LoVo (cell line): ENCODE measurements at regions not wholly inside any gene's neighbourhood (a gene's known extent, or its start where the extent isn't known, plus 50 kb on each side); places are given as distances from the start of the nearest gene placed in this dataset.

Source experiments
- DNase-seq: peaks from one replicate; pipeline ENCODE4 v3.0.0-alpha.2; 2016; ENCODE audit warnings: low spot score

GRCh38 chr18:46408334-46408987 lies 248.6 kb downstream of the LOXHD1 start:
- DNase-seq = no peak

DNA sequence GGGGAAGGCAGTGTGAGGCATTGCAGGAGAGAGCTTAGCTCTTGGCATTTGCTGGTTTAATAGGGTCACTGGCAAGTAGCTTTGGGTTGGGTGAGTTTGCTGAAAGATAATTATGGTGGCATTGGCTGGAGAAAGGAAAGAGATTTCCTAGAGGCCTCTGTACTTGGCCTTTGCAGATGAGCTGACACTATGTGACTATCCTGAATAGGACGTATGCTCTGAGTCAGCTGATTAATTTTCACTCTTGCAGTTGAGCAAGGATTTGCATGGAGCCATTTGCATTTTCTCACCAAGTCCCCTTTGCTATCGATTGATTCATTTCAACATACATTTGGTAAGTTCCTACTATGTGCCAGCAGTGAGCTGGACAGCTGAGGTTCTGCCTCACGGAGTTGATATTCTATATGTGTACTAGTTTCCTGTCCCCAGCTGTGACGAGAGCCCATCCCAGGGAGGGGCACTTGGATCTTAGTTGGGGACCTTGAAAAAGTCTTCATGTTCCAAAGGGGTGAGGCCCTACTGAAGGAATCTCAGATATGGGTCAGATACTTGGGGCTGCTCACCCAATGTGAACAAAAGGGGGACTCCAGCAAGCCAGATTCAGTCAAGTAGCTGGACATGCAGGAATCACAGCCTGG lies 245.7 kb downstream of the LOXHD1 start:
- DNase-seq = no peak

DNA sequence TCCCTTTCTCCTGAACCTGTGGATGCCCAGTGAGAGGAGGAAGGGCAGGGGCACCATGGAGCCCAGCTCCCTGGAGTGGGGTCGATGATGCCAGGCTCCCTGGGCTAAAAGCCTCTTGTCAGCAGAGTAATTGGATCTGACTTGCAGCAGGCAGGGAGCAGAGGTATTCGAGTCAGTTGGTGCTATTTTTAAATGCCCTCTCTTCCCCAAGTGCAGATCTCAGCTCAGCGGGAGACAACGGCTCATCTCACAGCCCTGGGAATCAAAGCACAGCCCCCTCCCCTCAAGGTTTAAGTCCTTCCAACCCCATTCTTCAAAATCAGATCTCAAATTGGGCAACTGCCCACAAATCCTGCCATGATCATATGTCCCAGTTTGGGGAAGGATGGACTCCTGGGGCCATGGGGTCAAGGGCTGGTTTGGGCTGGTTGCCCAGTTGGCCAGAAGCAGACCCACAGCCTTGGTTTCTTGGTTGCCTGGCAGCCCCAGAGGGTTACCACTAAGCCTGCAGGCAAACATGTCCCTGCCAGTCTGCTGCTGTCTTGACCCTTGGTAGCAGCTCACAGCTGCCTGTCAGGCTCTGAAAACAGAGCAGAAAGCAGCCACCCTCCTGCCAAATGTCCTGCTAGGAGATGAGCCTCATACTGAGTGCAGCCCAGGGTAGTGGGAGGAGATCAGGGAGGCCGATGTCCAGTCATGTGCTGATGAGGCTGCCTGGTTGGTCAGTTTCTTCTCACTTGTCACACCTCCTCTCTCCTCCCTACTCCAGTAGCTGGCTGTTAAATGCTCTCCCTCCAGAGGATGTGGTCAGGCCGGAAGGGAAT lies 244.9 kb downstream of the LOXHD1 start:
- no peak for DNase-seq

DNA sequence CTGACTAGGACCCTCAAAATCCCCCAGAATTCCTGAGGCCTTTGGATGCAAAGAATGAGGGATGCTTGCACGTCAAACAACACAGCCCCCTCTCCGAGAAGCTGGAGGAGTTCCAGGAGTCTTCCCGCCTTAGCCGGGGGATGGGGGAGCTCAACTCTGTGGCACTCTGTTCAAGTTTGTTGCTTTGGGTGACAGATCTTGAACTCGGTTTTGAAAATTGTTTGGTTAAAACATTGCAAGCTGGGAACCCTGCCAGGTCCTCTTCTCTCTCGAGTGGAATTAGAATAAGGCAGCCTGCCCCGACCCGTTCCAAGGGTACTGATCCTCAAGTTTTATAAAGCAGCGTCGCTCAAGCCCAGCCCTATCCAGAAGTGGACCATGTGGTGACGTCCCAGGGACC lies 244.1 kb downstream of the LOXHD1 start:
- DNase-seq = no peak

- no peak for DNase-seq
Observed at GRCh38 chr18:46413684-46414083, 243.3 kb downstream of the LOXHD1 start.

GRCh38 chr18:46414863-46415262 lies 242.2 kb downstream of the LOXHD1 start:
- no peak for DNase-seq

- DNase-seq = no peak
Observed at GRCh38 chr18:46415532-46416252, 241.3 kb downstream of the LOXHD1 start.

DNA sequence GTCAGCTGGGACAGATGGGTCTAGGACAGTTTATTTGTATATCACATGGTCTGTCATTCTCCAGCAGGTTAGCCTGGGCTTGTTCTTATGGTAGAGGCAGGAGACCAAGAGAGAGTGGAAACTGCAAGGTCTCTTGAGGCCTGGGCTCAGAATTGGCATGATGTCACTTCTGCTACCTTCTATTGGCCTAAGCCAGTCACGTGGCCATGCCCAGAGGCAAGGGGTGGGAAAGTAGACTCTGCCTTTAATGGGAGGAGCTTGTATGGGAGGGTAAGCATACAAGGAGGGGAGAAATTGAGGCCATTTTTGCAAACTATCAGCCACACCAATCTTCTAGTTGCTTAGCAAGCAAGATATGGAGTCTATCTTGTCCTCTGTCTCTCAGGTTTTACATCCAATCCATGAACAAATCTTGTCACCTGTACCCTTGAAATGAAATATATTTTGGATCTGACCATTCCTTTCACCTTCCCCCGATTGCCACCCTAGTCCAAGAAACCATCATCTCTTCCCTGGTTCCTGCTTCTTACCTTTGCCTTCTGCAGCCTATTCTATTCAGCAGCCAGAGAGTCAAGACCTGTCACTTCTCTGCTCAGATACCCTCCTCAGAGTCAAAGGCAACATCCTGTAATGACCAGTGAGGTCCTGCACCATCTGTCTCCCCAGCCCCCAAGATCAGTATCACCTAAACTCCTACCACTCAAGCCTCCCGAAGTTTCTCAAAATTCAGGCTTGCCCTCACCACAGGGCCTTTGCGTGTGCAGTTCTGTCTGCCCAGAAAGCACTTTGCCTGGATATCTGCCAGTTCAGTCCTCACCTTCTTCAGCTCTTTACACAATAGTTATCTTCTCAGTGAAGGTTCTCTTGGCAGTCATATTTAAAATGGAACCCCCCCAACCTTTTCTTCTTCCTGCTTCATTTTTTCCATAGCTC lies 240.0 kb downstream of the LOXHD1 start:
- no peak for DNase-seq

- no peak for DNase-seq
Observed at GRCh38 chr18:46418663-46419260, 238.3 kb downstream of the LOXHD1 start.

GRCh38 chr18:46419391-46420141 lies 237.5 kb downstream of the LOXHD1 start:
- no peak for DNase-seq

DNA sequence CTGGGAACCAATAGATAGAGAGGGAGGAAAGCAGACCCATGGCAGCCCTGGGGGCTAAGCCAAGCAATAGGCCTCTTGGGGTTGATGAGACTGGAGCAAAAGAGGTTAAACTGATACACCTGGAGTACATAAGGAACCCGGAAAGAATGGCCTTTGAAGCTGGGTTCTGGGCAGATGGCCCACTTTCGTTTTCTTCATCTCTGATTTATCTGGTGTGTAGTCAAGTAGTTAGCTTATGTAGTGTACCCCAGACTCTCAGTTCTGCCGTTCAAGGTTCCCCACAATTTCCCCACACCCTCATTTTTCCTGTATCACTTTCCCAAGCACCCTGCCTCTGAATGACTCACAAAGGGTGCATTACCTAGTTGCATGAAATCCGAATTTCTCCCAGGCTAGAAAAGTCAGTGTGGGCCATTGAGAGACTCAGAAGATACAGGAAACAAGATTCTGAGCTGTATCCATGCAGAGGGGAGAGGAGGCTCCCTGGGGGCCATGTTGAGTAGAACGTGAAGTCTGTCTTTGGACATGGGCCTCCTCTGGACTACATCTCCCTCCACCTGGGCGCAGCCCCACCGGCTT lies 235.0 kb downstream of the LOXHD1 start:
- no peak for DNase-seq

DNA sequence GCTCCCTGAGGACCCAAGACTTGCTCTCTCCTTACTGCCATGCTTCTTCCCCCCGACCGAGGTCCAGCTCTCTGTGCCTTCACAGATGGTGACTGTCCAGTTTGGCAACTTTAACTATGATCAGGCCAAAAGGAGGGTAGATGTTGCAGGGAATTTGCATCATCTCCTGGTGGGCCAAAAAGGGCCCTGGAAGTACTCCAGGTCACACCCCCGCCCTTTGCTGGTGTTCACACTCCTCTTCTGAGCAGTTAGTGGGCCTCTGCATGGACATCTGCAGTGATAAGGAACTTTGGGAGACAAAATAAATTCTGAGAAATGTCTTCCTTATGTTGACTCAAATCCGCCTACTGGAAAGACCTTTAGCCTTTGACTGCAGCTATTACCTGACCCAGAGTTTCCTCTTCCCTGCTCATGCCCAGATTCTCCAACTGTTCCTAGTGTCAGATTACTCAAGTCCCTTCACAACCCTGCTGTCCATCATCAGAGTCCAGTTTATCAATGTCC lies 234.4 kb downstream of the LOXHD1 start:
- DNase-seq = no peak

DNA sequence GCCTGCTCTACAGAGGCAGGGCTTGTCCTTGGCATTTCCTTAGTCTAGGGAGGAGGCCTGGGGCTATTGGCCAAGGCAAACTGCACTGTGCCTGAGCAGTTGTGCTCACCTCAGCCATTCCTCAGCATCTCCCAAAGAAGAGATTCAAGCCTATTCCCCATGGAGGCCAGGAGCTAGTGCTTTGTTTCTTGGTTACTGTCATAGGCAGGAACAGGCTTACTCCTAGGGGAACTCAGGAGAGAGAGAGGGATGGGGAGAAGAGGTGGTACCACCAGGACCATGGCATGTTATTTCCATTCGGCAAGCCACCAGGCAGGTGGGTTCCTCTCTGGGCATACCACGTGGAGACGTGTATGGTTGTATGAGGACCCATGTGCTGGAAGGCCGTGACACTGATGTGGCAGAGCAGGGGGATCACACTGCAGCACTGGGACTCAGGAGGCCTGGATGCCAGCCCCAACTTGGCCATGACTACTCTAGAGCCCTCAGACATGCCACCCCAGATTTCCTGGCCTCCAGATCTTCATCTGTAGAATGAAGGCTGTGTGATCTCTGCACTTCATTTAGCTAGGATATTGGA lies 233.7 kb downstream of the LOXHD1 start:
- DNase-seq = no peak

DNA sequence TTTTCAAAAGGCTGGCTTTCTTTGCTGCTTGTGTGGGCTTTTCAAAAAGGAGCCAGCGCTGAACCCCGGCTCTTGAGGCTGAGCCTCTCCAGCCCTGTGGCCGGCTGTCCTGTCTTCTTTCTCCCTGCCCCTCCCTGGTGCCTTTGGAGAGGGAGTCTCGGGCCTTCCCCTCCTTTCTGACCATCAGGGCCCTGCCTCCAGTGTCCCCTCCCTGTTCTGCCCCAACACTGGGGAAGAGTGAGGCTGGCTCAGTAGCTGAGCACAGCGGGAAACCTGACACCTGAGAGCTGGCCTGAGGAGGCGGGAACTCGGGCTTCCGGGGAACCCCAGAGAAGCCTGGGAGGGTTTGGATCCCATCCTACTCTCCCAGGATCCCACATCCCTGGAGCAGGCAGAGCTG lies 232.1 kb downstream of the LOXHD1 start:
- no peak for DNase-seq

GRCh38 chr18:46425511-46425910 lies 231.5 kb downstream of the LOXHD1 start:
- no peak for DNase-seq

- DNase-seq = no peak
Observed at GRCh38 chr18:46426021-46426678, 230.9 kb downstream of the LOXHD1 start.

DNA sequence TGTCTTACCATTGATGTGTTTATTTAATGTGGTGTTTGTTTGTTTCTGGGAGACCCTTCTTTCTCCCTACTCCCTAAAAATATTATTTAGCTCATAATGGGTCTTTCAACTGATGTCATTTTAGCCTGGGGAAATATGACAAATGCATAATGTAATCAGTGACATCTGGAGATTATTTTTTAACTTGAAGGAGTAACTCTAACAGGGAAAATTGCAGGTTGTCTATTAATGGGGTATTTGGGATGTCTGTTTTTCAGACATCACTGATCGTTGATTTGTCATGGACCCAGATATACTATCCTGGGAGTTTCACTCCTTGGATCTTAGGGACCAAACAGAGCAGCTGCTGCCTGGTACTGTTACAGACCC lies 230.4 kb downstream of the LOXHD1 start:
- no peak for DNase-seq
